Erythroblast (primary cell): ENCODE measurements at regions not wholly inside any gene's neighbourhood (a gene's known extent, or its start where the extent isn't known, plus 50 kb on each side); places are given as distances from the start of the nearest gene placed in this dataset.

ENCODE experiments used
- GATA1 ChIP-seq: IDR thresholded peaks from 2 replicates; pipeline ENCODE4 v1.6.1; 2011; ENCODE audit warnings: low read depth, mild to moderate bottlenecking, control low read depth, low read length, moderate library complexity
- POLR2A ChIP-seq: IDR thresholded peaks from 2 replicates; pipeline ENCODE4 v1.6.1; 2011; ENCODE audit warnings: mild to moderate bottlenecking, low read length

DNA sequence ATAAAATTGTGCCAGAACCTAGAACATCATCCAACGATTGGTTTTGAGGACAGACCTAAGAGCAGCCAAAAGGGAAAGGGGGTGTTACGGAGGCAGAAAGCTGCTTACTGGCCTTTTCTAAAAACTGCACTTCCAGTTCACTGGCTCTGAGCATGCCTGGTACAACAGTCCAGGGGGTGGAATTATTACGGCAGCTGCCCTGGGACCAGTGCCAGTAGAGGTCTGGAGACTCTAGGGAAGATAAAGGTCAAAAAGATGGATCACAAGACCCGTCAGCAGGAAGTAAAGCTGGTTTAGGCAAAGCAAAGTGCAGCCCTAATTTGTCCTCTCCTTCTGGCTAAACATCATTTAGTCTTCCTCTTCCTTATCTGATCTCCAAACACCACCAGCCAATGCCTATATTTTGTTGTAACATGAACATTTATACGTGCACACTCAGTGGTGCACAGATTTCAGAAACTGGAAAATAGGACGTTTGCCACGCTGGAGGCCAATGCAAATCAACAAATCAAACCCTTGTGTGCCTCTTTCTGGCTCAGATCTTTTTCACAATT, 216.4 kb upstream of the DPP6 start:
- TF ChIP-seq POLR2A (no peak), GATA1 (no peak)
